A549 (cell line): ENCODE measurements at regions not wholly inside any gene's neighbourhood (a gene's known extent, or its start where the extent isn't known, plus 50 kb on each side); places are given as distances from the start of the nearest gene placed in this dataset.

Experiments used
- ATAC-seq, 2 experiments: fragments of 200-7000 bp in 1 of 2; fragments of >200 bp in 1 of 2; cut with Nextera tagmentation in 1 of 2; cut with Tn5 transposase in 1 of 2; 3 replicates each; pipeline versions ENCODE4 v1.8.0 to v1.9.1; 2018 to 2020; ENCODE audit warnings: mild to moderate bottlenecking in 1 of 2, moderate library complexity in 1 of 2
- CTCF ChIA-PET: fragments of 300-600 bp; sonication (Branson Sonifier 250); formaldehyde crosslinking; extraction: SDS; loops from one replicate; lab custom pipeline; 2021; ENCODE audit warnings: antibody characterized with exemption, inconsistent platforms; lab: Yijun Ruan, JAX
- POLR2A ChIA-PET: fragments of 350-600 bp; formaldehyde crosslinking; extraction: SDS; loops from one replicate; lab custom pipeline; 2021; ENCODE audit warnings: antibody characterized with exemption, inconsistent platforms; lab: Yijun Ruan, JAX
- DNase-seq, 2 experiments: peaks; one replicate each; pipeline versions ENCODE4 v3.0.0 to v3.0.0-alpha.2; 2011 to 2016; ENCODE audit warnings: low read depth in 1 of 2, low spot score in 1 of 2
- FAIRE-seq: peaks from 2 replicates; lab custom pipeline; 2011; peaks lifted over from hg19 to GRCh38; lab: Jason Lieb, UNC
- H3K27ac ChIP-seq, 2 experiments: fragments of >200 bp; sonication (Bioruptor Twin); formaldehyde crosslinking; 3 replicates each; pipeline ENCODE4 v1.5.1; 2016 to 2017
- H3K4me1 ChIP-seq: fragments of >200 bp; sonication (Bioruptor Twin); formaldehyde crosslinking; 3 replicates; pipeline ENCODE4 v1.6.1; 2016
- H3K4me2 ChIP-seq: fragments of >200 bp; sonication (Bioruptor Twin); formaldehyde crosslinking; 3 replicates; pipeline ENCODE4 v1.6.1; 2016
- H3K4me3 ChIP-seq: fragments of >200 bp; sonication (Bioruptor Twin); formaldehyde crosslinking; 3 replicates; pipeline ENCODE4 v1.5.1; 2016
- H3K9me3 ChIP-seq: fragments of >200 bp; sonication (Bioruptor Twin); formaldehyde crosslinking; 3 replicates; pipeline ENCODE4 v1.6.1; 2016
- ATOH8 ChIP-seq: fragments of 250-450 bp; sonication (Bioruptor Pico); IDR thresholded peaks from 2 replicates; pipeline ENCODE4 v1.5.0; 2020; ENCODE audit warnings: low read depth, mild to moderate bottlenecking, moderate library complexity
- CBX8 ChIP-seq: fragments of 200-600 bp; sonication (generic); IDR thresholded peaks from 2 replicates; pipeline ENCODE4 v1.6.1; 2016
- CHD4 ChIP-seq: fragments of 200-600 bp; sonication (generic); IDR thresholded peaks from 2 replicates; pipeline ENCODE4 v1.6.1; 2016; ENCODE audit warnings: antibody characterized with exemption, mild to moderate bottlenecking, borderline replicate concordance
- E2F6 ChIP-seq: IDR thresholded peaks from 2 replicates; pipeline ENCODE4 v1.6.1; 2012; ENCODE audit warnings: low read depth, borderline replicate concordance
- EHF ChIP-seq: fragments of 250-450 bp; sonication (Bioruptor Pico); IDR thresholded peaks from 2 replicates; pipeline ENCODE4 v1.5.0; 2020; ENCODE audit warnings: mild to moderate bottlenecking
- ESRRA ChIP-seq: fragments of 150-350 bp; IDR thresholded peaks from 2 replicates; pipeline ENCODE4 v1.6.1; 2014; ENCODE audit warnings: mild to moderate bottlenecking, low read length, borderline replicate concordance
- FOSB ChIP-seq: fragments of 250-450 bp; sonication (Bioruptor Pico); IDR thresholded peaks from 2 replicates; pipeline ENCODE4 v1.5.0; 2020; ENCODE audit warnings: mild to moderate bottlenecking, moderate library complexity
- FOXS1 ChIP-seq: fragments of 250-450 bp; sonication (Bioruptor Pico); IDR thresholded peaks from 2 replicates; pipeline ENCODE4 v1.5.0; 2020; ENCODE audit warnings: mild to moderate bottlenecking, moderate library complexity
- GATA3 ChIP-seq: IDR thresholded peaks from 2 replicates; pipeline ENCODE4 v1.6.1; 2012; ENCODE audit warnings: borderline replicate concordance
- HDAC2 ChIP-seq: fragments of 200-600 bp; sonication (generic); IDR thresholded peaks from 2 replicates; pipeline ENCODE4 v1.6.1; 2016
- HES2 ChIP-seq: fragments of >200 bp; sonication (Bioruptor Twin); formaldehyde crosslinking; IDR thresholded peaks from 2 replicates; pipeline ENCODE4 v1.6.1; 2016
- HOXB5 ChIP-seq: fragments of 250-450 bp; sonication (Bioruptor Pico); IDR thresholded peaks from 2 replicates; pipeline ENCODE4 v1.5.0; 2020; ENCODE audit warnings: mild to moderate bottlenecking, moderate library complexity
- JUN ChIP-seq, 2 experiments: fragments of >200 bp; sonication (Bioruptor Twin); formaldehyde crosslinking; IDR thresholded peaks; 2 replicates in 1 of 2; 3 replicates in 1 of 2; pipeline ENCODE4 v1.6.1; 2016 to 2017
- KDM5A ChIP-seq: fragments of 200-600 bp; sonication (generic); IDR thresholded peaks from 2 replicates; pipeline ENCODE4 v1.6.1; 2016; ENCODE audit warnings: antibody characterized with exemption, mild to moderate bottlenecking
- MAFK ChIP-seq: fragments of 450-650 bp; IDR thresholded peaks from 2 replicates; pipeline ENCODE4 v1.6.1; 2014; ENCODE audit not compliant: partially characterized antibody
- MAZ ChIP-seq: fragments of 150-350 bp; IDR thresholded peaks from 2 replicates; pipeline ENCODE4 v1.6.1; 2014; ENCODE audit warnings: antibody characterized with exemption, low read depth, low read length, borderline replicate concordance
- MYC ChIP-seq: IDR thresholded peaks from 2 replicates; pipeline ENCODE4 v1.6.1; 2012; ENCODE audit warnings: mild to moderate bottlenecking, inconsistent platforms, low read length, improper control_type of control experiment, borderline replicate concordance
- NFE2L2 ChIP-seq: fragments of 150-350 bp; conservative IDR thresholded peaks from 2 replicates; pipeline ENCODE4 v1.6.1; 2014; ENCODE audit warnings: low read length
- PHF8 ChIP-seq: fragments of 200-600 bp; sonication (generic); IDR thresholded peaks from 2 replicates; pipeline ENCODE4 v1.6.1; 2016; ENCODE audit warnings: low read depth, mild to moderate bottlenecking, antibody characterized with exemption, moderate library complexity, borderline replicate concordance
- POLR2A ChIP-seq: IDR thresholded peaks from 2 replicates; pipeline ENCODE4 v1.6.1; 2012; ENCODE audit warnings: mild to moderate bottlenecking, low read length
- RCOR1 ChIP-seq: fragments of 150-350 bp; IDR thresholded peaks from 2 replicates; pipeline ENCODE4 v1.6.1; 2014; ENCODE audit warnings: antibody characterized with exemption, low read length, low read depth
- RNF2 ChIP-seq: fragments of 200-600 bp; sonication (generic); IDR thresholded peaks from 2 replicates; pipeline ENCODE4 v1.6.1; 2016; ENCODE audit warnings: low read depth, mild to moderate bottlenecking, antibody characterized with exemption, moderate library complexity, borderline replicate concordance
- TFCP2L1 ChIP-seq: fragments of 250-450 bp; sonication (Bioruptor Pico); IDR thresholded peaks from 2 replicates; pipeline ENCODE4 v1.5.0; 2021; ENCODE audit warnings: mild to moderate bottlenecking
- TP53 ChIP-seq: fragments of 250-450 bp; sonication (Bioruptor Pico); IDR thresholded peaks from 2 replicates; pipeline ENCODE4 v1.5.0; 2021; ENCODE audit warnings: mild to moderate bottlenecking, moderate library complexity
- ZFP36 ChIP-seq: fragments of 450-650 bp; IDR thresholded peaks from 2 replicates; pipeline ENCODE4 v1.6.1; 2014; ENCODE audit warnings: borderline replicate concordance; ENCODE audit not compliant: partially characterized antibody
- ZNF302 ChIP-seq: fragments of 250-450 bp; sonication (Bioruptor Pico); IDR thresholded peaks from 2 replicates; pipeline ENCODE4 v1.9.0; 2021; ENCODE audit warnings: inconsistent platforms, mild to moderate bottlenecking, moderate library complexity
- ZSCAN20 ChIP-seq: fragments of 250-450 bp; sonication (Bioruptor Pico); IDR thresholded peaks from 2 replicates; pipeline ENCODE4 v1.8.0; 2022; ENCODE audit warnings: mild to moderate bottlenecking, moderate library complexity
- WGBS: methylation state at CpG from one replicate; pipeline ENCODE4 v1.1.6; 2017; ENCODE audit errors: missing lambda C conversion rate; 5-methylcytosine and 5-hydroxymethylcytosine counted together

GRCh38 chr13:60976367-60976766 lies 439.3 kb downstream of the PCDH20 start:
- CTCF ChIA-PET = no interaction called here

DNA sequence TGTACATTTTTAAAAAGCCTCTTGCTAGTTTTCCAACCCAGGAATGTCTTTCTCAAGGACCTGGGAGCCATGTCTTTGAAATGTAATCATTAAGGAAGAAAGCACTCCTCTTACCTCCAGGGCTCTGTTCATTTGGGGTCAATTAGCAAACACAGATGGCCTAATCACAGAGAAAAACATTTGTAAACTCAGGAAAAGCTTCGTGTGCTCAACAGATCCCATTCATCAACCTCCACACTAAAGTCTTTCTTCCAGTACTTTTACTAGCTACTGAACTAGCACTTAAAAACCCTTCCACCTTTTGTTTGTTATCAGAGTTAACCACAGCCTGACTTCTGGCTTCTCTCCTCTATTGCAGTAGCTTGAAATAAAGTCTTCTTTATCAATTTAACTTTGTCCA lies 441.4 kb downstream of the PCDH20 start:
- no peak for FAIRE-seq
- ChIA-PET POLR2A (no interaction called here), CTCF (no interaction called here)
- no peak for ATAC-seq
- Histone ChIP-seq H3K4me2 (no peak overlapping the region), H3K27ac (no peak overlapping the region), H3K4me1 (no peaks in the 10 kb centered on the region), H3K9me3 (no peaks in the 10 kb centered on the region), H3K4me3 (no peak overlapping the region)
- TF ChIP-seq ZSCAN20 (CRISPR knock-in tag) = no peak
- no peak for TF ChIP-seq TP53 (CRISPR knock-in tag)
- TF ChIP-seq KDM5A = no peak
- TF ChIP-seq MYC = no peak
- TF ChIP-seq ESRRA = no peak
- no peak for TF ChIP-seq RCOR1
- TF ChIP-seq ZFP36 = no peak
- TF ChIP-seq CHD4 = no peak
- TF ChIP-seq E2F6 = no peak
- TF ChIP-seq HES2 = no peak
- no peak for TF ChIP-seq HOXB5 (CRISPR knock-in tag)
- no peak for TF ChIP-seq EHF
- no peak for TF ChIP-seq JUN (IDR thresholded peaks at IDR 0.05)
- no peak for TF ChIP-seq NFE2L2
- TF ChIP-seq GATA3 = no peak
- no peak for TF ChIP-seq MAFK
- no peak for TF ChIP-seq TFCP2L1 (CRISPR knock-in tag)
- no peak for TF ChIP-seq RNF2
- 0% methylated on average over 1 of the region's 1 CpG for WGBS
- no peak for DNase-seq

More at GRCh38 chr13:60976367-60976766, 439.3 kb downstream of the PCDH20 start:
- Histone ChIP-seq H3K4me1 (no peaks in the 10 kb centered on the region), H3K4me3 (no peak overlapping the region), H3K4me2 (no peak overlapping the region), H3K27ac (no peak overlapping the region), H3K9me3 (no peaks in the 10 kb centered on the region)
- DNase-seq (no peak), ATAC-seq (no peak)
- POLR2A ChIA-PET = no interaction called here
- TF ChIP-seq CBX8 (no peak), ATOH8 (CRISPR knock-in tag) (no peak), POLR2A (no peak), HDAC2 (no peak), EHF (no peak), ZNF302 (CRISPR knock-in tag) (no peak), E2F6 (no peak), ZSCAN20 (CRISPR knock-in tag) (no peak), MAZ (no peak), HOXB5 (CRISPR knock-in tag) (no peak), GATA3 (no peak), FOSB (CRISPR knock-in tag) (no peak), KDM5A (no peak), MYC (no peak), PHF8 (no peak), FOXS1 (no peak), CHD4 (no peak)
- TF ChIP-seq, all 56 proteins: peak for 0
- FAIRE-seq = no peak
